ENCODE measurements at regions not wholly inside any gene's neighbourhood (a gene's known extent, or its start where the extent isn't known, plus 50 kb on each side); places are given as distances from the start of the nearest gene placed in this dataset.

DNA sequence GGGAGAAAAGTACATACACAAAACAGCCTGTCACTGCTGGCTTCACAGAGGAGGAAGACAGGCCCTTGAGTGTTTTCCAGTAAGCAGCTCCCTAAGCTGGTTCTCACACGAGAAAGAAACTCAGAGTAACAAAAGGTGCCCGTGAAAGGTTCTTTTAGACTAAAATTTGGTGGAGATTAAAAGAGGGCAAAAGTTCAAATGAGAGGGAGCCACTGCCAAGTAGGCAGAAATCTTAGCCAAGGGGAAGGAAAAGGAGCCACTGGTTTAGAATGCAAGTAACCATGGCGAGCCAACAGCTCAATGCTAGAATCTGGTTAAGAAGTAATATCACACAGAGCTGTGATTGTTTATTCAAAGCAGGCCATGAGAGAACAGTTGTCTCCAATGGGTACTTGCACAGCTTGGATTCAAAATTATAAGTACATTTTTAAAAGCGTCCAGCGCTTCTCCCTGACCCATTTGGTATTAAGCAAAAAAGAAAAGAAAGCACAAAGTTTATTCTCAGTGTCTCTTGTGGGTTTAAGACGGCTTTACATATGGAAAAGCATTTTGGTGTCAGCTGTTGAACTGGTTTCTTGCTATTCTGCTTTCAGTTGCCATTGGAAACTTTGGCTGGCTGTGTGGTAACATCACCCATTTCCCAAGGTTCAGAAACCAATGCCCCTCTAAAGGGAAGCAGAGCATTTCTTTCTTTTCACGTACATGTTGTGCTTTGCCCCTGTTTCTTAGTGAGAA, 648.5 kb downstream of the RNF144B start:
- DNase-seq (ENCODE audit: low spot score), result no peak

DNA sequence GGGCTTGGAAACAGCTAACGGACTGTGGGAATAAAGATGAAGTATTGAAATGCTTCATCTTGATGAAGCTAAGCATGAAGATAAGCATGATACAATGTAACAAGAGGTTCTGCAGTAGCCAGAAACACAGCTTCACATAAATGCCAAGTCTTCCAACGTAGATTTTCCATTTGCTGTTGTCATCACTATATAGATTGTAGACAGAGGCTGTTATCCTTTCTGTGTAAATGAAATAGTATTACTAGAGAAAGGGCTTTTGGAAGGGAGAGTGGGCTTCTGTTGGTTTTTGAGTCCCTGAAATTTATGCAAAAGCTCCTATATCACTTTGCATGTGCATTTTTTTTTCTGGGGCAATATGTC, 649.0 kb downstream of the RNF144B start:
- no peak for DNase-seq (ENCODE audit: low spot score)

DNA sequence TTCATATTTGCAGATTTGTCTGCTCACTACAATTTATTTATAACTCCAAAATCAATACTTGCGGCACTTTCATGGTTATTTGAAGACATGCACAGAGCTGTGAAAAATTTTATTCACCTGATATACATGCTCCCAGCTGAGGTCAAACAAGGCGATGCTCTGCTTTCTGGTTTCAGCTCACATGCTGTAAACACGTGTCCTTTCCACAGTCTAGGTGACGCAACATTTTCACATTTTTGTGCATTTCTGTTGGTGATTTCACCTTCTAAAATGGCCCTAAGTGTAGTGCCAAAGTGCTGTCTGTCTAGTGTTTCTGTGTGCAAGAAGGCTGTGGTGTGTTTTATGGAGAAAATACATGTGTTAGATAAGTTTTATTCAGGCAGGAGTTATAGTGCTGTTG, 650.5 kb downstream of the RNF144B start:
- no peak for DNase-seq (ENCODE audit: low spot score)

DNA sequence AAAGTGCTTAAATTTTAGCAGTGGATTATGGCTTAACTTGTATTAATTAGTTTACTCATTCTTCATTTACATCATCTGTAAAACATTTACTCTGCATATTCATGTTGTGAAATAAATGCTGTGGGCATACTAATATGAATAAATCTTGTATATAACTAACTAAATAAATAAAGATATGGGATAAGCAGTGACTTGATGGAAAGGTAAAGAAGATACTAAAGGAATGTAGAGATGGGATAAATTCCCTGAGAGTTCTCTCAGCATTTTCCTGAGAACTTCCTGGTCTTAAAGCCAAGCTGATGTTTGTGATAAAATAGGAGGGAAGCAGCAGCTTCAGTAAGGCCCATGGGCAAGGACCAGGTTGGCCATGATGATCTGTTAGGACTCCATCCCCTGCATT, 652.1 kb downstream of the RNF144B start:
- DNase-seq (ENCODE audit: low spot score), result no peak

DNA sequence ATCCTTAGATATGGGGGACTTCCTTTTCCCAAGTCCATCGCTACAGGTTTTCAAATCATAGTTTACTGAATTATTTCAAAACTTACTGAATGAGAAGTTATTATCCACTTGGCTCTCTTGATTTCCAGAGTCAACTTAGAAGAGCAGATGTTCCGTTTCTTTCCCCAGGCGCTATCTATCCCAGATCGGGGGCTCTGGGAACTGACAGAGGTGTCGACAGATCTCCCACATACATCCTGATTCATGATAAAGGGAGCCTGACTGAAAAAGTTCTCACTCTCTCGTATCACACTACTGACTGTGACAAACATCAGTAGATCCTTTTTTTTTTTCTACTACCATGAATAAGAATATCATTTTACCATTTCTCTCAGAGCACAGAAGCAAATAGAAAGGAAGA, 654.8 kb downstream of the RNF144B start:
- no peak for DNase-seq (ENCODE audit: low spot score)

DNA sequence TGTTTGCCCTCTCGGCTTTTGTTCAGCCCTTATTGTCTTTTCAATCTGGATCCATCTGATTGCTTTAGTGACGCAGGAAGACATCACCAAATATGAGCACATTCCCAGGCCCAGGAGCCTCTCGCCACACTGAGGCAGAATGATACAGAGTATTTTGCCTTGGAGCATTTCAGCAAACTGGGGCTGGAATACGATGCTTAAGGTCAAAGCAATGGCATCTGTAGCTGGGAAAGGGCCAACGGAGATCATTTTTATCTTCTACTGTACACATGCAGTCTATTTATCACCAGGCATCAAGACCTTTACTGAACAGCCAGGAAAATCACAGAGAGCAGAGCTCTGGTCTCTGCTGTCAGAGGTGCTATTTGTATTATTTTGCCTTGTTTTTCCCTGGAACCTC, 655.3 kb downstream of the RNF144B start:
- no peak for DNase-seq (ENCODE audit: low spot score)

DNA sequence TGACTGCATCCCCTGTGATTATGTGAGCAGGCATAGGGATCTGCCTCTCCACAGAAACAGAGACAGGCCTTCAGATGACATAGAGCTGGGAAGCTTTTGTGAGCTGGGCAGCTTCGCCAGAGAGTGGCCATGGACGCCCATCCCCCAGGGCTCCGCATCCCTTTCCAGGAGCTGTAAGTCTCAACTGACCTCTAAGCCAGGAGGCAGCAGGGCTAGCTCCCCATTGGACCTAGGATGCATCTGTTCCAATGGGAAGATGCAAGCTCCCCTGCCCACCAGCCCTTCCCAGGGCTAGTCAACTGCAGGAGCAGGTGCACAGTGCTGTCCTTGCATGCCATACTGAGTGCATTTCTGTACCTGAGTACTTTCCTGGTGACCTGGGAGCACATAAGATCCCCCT, 663.6 kb downstream of the RNF144B start:
- no peak for DNase-seq (ENCODE audit: low spot score)

DNA sequence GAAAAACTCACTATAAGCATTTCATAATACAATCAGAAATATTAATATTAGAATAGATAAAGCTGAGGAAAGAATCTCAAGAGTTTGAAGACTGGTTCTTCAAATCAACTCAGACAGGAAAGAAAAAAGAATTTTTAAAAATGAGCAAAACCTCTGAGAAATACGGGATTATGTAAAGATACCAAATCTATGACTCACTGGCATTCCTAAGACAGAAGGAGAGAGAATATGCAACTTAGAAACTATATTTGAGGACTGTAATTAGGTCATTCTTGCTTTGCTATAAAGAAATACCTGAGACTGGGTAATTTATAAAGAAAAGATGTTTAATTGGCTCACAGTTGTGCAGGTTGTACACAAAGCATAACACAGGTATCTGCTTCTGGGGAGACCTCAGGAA, 665.1 kb downstream of the RNF144B start:
- no peak for DNase-seq (ENCODE audit: low spot score)

DNA sequence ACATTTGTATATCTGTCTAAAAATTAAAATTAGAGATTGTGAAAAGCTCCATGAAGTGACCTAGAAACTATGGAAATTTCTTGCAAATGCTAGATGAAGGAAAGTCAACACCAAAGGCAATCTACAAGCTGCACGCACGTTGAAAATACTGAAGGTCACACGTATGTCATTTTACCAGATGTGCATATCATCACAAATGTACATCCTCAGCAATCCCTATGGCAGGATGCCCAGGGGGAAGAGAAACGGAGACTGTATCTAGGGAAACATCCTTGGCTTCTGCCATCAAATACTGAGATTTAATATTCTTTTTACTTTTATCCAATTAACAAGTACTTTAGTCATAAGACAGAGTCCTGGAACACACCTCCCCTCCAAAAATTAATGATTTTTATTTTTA, 672.0 kb downstream of the RNF144B start:
- DNase-seq (ENCODE audit: low spot score), result no peak

DNA sequence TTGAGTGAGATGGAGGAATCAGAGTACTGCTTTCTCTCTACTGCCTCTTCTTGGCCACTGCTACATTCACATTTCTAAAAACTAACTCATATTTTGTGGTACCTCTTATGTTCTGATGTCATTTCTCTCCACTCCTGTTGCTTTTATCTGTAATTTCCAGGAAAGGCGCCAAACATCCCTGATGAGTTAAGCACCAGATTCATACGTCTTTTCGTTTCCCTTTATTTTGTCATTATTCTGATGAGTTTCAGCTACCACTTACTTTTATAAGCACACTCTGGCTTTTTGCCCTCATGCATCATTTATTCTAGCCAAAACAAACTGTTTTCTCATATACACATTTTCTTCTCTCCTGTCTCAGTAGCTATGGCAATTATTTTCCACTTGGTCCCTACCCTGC, 680.0 kb downstream of the RNF144B start:
- DNase-seq (ENCODE audit: low spot score), result no peak

DNA sequence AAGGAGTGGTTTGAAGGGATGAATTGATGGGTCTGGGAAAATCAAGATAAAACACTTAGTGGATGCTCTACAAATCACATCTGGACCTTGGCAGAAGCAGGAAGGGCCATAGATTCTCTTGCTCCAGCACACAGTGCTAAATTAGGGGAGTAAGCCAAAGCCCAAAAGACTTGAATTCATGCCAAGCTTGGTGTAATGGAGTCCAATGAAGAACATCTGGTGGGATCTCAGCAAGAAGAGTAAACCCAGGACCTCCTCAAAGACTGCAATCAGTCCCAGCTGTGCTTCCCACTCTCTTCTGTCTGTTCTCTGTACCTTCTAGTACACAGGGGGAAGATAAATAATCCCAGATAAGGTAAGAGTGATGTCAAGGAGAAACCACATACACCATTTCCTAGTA, 683.4 kb downstream of the RNF144B start:
- DNase-seq (ENCODE audit: low spot score), result no peak

DNA sequence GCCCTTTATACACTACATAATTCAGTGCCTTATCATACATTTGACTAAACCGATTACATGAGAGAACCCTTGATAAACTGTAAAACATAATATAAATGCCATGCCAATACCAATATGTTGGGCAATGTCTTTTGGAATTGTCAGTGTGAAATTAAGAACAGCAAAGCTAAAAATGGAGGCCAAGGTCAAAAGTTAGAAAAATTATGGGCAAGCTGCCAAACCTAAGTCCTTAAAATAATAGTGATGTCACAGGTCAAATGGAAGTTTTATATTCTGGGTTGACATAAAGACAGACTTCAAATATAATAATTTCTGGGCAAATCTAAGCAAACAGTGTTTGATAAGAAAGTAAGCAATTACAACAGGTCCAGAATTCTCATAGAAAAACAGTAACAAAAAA, 696.7 kb downstream of the RNF144B start:
- DNase-seq (ENCODE audit: low spot score), result no peak

DNA sequence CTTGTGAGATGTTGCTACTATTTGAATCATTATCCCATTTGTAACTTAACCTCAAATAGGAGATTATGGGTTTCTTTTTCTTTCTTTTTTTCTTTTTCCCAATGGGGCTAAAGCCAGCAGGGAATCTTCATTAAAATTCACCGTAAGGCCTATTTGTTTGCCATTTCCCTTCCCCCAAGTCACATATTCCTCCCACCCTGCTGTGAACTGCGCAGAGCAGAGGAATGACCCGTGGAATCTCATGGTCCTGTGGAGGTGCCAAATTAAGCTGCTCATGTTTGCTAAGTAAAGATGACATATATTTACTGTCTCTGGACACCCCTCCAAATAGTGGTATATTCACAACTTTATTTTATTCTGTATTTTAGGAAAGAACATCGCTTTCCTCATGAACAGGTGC, 699.3 kb downstream of the RNF144B start:
- no peak for DNase-seq (ENCODE audit: low spot score)

DNA sequence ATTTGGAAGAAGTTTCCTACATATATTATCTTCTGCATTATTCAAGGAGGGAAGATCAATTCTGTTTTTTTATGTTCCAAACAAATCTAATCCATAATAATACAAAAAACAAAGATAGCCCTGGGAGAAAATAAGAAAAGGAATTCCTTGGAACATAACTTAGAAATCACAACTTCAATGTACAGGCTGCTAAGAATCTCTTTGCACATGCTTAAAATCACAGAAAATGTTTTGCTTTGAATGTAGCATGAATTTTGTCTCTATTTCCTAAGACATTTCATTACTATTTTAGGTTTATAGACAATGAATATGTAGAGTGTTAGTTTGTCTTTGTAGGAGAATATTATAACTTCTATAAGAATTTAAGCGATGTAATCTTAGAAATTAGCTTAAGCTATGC, 700.1 kb downstream of the RNF144B start:
- DNase-seq (ENCODE audit: low spot score), result no peak

DNA sequence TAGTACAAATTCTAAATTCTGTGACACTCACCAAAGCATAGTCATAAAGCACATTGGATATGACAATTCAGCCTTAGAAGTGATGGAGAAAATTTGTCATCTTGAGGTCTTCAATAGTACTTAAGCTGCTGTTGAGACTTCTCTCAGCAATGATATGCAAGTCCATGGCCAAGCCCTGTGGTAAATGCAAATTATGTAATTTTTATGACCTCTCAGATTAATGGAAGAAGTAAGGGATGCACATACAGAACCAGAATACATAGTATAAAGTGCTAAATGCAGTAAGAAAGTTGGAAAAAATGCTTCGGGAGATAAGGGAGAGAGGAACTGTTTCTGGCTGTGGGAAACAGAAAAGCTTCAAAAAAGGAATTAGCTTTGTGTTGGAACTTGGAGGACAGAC, 700.7 kb downstream of the RNF144B start:
- DNase-seq (ENCODE audit: low spot score), result no peak

DNA sequence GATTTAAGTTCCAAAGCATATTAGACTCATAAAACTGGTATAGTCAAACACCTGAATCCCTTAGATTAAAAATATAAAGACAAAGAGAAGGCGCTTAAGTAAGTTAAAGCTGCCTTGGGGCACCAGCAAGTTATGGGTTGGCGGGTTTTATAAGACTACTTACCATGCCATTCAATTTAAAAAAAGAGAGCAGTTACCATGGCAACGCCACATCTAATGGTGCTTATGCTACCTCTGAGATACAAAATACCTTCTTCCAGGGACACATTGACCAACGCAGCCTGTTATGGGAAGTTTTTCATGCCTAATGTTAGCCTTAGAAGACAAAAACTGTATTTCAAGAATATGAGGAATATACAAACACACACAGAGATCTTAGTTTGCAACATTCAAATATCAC, 713.6 kb downstream of the RNF144B start:
- no peak for DNase-seq (ENCODE audit: low spot score)

DNA sequence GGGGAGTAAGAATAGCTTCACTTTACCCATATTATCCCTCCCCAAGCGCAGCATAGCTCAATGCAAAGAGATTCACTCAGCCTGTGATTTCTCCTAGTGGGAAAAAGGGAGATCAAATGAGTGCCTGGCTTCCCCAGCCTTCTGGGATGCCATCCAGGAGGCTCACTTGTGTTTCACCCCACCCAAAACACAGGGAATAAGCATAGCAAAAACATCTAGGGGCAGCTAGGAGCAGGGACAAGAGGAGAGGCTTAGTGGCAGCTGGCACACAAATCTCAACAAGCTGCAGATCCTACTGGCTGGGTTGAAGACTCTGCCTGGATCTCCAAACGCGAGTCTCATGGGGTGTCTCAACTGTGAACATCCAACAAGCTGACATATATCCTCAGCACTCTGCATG, 715.8 kb downstream of the RNF144B start:
- no peak for DNase-seq (ENCODE audit: low spot score)

DNA sequence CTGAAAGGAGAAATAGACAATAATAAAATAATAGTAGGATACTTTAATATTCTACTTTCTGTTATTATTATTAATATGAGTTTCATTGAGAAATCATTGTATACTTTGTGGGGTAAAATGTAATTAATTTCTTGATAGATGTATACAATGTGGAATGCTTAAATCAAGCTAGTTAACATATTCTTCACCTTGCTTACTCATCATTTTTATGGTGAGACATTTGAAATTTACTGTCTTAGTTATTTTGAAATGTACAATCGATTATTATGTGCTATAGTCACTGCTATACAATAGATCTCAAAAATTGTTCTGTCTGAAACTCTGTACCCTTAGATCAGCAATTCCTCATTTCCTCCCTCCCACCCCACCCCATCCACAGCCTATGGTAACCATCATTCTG, 720.3 kb downstream of the RNF144B start:
- DNase-seq (ENCODE audit: low spot score), result no peak

DNA sequence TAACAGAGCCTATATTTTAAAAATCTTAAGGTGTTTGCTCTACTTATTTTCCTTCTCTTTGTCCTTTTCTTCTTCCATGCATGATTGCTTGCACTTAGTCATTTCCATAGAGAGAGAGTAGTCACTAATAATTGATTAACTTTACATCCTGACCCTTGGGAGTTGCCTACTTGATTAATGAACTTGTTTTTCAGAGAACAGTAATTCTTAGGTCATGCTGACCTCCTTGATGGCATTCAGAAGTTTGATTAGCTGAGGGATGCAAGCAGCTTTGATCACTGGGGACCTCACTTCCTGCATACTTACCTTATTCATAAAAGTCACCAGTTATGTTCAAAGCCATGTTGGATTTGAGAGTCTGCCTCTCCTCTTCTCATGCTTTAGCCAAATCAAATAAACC, 715.6 kb upstream of the ID4 start:
- DNase-seq (ENCODE audit: low spot score), result no peak

DNA sequence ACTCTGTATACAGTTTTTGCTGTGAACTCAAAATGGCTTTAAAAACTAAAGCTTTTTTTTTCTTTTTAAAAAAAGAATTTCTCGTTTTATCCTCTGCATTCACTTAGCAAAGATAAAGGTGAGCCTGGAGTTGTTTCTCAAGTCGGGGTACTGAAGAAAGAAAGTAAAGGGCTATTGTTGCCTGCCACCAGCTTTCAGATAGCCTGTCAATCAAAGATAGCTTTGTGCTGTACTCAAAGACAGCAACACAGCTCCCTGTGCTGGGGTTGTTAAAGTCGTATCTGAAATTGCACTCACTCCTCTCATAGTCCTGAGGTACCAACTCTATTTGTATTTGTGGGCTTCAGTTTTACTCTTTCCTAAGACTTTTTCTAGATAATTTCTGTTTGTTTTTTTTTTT, 710.1 kb upstream of the ID4 start:
- DNase-seq (ENCODE audit: low spot score), result no peak

DNA sequence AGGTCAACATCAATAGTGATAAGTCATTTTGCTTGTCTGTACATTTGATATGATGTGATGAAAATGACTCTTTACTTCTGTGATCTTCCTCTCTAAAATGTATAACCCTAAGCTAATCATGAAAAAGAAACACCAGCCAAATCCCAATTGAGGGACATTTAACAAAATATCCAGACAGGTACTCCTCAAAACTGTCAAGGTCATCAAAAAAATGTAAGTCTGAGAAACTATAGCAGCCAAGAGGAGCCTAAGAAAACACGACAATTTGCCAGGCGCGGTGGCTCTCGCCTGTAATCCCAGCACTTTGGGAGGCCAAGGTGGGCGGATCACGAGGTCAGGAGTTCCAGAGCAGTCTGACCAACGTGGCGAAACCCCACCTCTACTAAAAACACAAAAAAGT, 708.5 kb upstream of the ID4 start:
- no peak for DNase-seq (ENCODE audit: low spot score)

DNA sequence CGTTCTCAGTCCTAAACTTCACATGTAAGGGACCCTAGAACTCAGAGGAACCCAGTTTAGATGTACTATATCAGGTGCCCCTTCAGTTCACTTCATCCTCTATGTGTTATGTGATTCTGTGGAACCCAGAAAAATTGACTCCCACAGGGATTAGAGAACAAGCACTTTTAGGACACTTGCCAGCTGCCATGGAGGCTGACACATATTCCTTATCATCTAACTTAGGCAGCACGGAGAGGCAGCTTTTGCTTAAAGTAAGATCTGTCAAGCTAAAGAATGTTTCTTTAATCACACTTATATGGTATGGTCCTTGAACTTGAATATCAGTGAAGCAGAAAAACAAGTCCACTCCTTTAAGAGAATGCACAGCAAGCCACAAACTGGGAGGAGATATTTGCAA, 701.5 kb upstream of the ID4 start:
- DNase-seq (ENCODE audit: low spot score), result no peak

DNA sequence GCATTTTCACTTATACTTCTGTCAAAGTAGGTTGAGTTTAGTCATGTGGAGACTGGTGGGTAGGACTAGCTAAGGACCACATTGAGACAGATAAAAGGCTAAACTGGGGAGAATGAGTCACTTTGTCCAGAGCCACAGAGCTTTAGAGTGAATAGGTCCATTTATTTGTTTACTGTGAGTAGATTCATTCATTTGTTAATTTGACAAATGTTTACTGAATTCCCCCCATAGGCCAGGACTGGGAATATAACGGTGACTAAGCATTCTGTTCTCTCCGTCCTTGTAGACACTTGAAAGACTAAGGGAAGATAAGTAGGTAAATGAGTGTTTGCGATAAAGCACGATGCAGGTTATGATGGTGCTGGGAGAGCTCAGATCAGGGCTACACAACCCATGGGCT, 699.7 kb upstream of the ID4 start:
- DNase-seq (ENCODE audit: low spot score), result no peak

DNA sequence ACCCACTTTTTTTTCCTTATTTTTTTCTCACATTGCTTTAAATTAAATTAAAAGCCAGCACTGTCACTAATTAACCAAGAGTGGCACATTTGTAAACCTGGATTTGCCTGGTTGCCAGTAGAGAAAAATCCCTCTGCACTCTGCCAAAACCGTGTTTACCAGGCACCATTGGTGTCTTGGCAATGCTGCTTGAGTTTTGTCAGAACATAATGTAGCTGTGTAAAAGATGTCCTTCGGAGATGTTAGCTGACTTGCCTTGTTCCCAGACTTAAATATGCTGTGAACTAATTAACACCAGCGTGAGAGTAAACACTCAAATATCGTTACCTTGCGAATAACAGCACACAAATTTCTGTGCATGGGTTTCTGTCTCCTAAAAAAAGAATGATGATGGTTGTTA, 694.9 kb upstream of the ID4 start:
- no peak for DNase-seq (ENCODE audit: low spot score)

DNA sequence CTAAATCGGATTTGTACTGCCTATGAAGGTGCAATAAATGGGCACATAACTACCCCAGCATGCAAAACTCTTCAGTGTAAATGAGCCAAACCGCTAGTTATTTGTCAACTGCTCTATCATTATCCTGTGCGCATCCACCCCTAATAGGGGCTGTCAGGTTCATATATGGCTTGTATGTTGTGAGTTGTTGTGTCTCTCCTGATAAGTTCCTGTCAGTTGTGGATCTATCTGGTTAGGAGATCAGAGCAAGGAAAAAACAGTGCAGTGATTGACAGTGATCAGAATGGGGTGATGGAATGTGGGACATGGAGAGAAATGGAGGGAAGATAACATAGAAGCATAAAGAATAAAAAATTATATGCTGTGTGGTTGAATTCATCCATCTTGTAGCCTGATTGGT, 686.9 kb upstream of the ID4 start:
- DNase-seq (ENCODE audit: low spot score), result no peak
